GM19043 (cell line): ENCODE measurements at regions not wholly inside any gene's neighbourhood (a gene's known extent, or its start where the extent isn't known, plus 50 kb on each side); places are given as distances from the start of the nearest gene placed in this dataset.
"Not testable (repeated sequence)": the region's sequence is repeated elsewhere in the genome, so short reads cannot be mapped to it uniquely, and the experiment has no call there.

Experiments
- ATAC-seq: cut with Tn5 transposase; IDR thresholded peaks from one replicate; pipeline ENCODE4 v1.9.1; 2021; ENCODE audit warnings: low read depth; ENCODE audit not compliant: unreplicated experiment

DNA sequence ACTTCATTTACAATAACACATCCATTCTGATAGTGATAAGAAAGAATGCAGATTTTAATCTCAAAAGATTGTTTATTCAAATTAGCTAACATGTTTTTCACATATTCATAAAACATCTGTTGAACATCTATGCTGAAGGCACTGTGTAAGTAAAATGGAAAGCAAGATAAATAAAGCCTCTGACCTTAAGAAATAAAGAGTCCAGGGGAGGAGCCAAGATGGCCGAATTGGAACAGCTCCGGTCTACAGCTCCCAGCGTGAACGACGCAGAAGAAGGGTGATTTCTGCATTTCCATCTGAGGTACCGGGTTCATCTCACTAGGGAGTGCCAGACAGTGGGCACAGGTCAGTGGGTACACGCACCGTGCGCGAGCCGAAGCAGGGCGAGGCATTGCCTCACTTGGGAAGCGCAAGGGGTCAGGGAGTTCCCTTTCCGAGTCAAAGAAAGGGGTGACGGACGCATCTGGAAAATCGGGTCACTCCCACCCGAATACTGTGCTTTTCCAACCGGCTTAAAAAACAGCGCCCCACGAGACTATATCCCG is 336.5 kb downstream of the CETN3 start:
- ATAC-seq = not testable (repeated sequence)

DNA sequence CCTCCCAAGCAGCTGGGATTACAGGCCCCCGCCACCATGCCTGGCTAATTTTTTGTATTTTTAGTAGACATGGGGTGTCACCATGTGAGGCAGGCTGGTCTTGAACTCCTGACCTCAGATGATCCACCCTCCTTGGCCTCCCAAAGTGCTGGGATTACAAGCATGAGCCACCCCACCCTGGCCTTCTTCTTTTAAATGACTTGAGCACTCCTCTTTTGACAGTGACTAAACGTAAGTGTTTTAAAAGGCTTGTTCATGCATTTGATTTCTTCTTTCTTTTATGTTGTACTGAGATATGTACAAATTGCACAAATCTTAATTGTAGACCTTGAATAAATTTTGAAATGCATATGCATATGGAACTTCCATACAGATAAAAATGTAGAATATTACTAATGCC is 337.9 kb downstream of the CETN3 start:
- no peak for ATAC-seq

DNA sequence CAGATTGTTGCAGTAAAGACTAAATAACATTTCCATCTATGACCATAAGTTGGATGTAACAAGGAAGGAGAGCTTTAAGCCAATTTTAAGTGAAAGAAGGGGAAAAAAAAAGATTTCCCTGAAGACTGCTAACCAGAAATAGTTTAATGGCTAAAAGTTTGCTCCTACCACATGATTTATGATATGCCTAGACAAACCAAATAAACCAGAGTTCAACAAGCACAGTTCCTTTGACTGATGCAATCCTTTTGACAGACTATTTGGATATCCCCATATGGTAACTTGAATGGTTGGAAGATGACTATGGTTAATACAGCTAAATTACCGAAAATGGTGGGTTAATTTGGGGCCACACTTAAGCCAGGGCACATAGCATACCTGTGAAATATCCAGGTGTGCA is 338.5 kb downstream of the CETN3 start:
- no peak for ATAC-seq

DNA sequence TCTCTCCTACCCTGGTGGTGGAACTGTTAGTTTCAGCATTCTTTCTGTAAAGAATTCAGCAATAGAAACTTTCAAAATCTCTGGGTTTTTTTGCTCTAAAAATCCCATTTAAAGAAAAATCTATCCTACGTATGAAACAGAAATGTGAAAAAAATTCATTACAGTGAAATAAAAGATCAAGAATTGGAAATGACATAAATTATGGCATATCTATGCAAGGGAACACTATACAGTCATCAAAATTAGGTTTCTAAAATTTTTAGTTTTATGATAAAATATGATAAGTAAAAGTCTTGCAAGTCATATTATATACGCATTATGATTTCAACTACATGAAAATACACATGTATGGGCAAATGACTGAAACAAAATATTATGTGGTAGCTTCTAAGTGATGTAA is 342.6 kb downstream of the CETN3 start:
- no peak for ATAC-seq

DNA sequence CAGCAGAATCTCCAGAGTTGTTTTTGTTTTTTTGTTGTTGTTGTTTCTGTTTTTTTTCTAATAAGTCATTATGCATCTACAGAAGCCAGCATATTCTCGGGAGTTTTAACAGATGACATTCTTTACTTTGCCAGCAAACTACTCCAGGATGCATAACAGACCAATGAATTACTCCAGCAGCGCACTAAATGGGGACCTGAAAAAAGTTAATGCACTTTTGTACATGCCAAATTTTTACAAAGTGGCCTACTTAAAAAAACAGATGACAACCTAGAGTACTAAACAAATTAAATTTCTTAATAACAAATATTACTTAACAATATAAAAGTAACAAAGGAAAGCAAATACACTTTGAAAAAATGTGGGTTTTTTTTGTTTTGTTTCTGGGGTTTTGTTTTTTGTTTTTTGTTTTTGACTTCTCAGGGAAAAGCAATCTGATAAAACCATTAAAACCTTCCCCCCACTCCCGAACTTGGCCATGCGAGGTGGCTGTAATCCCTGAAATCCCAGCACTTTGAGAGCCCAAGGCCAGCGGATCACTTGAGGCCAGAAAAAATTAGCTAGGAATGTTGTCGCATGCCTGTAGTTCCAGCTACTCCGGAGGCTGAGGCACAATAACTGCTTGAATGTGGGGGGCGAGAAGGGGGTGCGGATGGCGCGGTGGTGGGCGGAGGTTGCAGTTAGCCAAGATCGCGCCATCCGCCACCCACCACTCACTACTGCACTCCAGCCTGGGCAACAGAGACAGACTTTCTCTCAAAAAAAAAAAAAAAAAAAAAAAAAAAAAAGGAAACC is 352.4 kb downstream of the CETN3 start:
- ATAC-seq = no peak

DNA sequence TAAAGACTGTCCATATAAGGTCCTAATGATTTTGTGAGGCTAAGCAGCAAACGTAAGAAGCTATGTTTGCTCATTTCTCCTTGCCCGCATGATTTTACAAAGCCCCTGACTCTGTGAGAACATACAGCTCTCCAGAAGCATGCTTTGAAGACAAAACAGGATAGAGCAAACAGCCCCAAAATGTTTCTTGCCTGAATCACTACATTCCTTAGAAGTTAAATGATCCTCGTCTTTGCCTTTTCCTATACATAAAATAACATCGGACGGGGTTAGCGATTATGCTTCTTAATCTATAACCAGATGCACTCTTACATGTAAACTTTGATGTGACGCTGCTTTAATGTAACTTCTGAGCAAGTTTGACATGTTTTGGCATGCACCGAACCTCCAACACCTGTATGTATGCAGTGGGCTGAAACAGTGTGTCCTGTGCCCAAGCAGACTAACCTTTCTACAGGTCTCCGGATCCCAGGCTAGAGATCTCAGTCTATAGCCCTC is 353.7 kb downstream of the CETN3 start:
- ATAC-seq = no peak

DNA sequence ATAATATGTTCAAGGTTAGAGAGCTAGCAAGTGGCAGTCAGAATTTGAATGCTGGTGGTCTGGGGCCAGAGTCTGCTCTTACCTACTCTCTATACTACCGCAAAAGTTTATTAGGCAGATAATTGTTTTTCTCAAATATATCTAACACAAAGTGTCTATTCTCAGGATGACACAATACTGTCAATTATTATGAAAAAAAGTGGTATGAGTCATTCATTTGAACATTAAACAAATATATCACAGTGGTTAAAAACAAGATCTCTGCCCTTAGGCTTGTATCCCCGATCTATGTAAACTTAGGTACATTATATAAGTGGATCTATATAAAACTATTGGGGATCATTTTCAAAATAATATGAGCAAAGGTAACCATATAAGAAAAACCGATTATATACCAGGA is 354.9 kb downstream of the CETN3 start:
- no peak for ATAC-seq

DNA sequence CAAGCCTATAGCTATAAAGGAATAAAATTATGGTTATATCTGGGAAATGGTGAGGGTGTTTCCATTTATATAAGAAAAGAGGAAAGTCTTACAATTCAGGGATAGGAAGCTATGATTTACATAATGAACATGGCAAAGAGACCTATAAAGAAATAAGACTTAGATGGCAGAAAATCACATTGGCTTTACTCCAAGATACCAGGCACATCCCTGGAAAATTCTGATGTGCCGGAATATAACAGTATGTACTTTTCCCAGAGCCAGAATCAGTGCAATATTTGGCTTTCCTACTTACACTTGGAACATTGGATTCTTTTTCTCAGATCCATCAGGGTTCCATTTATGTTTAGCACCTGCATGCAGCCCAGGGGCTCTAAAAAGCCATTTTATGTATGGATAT is 357.8 kb downstream of the CETN3 start:
- ATAC-seq = no peak

DNA sequence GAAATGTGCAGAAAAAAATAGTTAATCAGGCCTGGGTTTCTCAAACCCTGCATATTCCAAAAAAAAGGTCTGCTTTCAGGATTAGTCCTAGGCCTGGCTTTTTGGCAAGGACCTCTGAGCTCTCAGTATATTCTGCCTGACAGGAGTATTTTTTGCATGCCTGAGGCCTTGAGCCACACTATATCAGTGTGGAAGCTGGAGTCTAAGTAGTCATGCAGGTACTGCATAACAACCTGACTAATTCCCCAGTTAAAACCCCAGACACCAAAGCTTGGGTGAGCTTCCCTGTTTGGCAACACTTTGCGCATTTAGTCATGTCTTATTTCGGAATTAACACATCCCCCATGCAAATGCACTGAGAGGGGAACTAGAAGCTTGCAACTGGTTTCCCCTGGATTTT is 359.5 kb downstream of the CETN3 start:
- ATAC-seq = no peak

DNA sequence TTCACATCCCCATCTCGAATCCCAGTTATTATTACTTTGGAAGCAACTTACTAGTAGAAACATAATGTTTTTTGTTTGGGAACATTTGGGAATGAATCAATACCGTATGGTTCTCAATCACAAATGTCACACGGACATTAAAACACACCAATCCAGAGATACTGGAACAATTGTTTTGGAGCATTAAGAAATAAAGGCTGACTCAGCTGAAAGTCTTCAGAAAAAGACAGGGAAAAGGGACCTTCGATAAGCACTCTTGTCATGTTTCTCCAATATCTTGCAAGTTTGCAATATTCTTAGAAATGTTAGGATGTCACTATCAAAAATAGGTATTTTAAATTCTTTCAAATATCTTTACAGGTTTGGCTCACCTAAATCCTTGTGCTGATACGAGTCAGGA is 362.4 kb downstream of the CETN3 start:
- ATAC-seq = no peak

DNA sequence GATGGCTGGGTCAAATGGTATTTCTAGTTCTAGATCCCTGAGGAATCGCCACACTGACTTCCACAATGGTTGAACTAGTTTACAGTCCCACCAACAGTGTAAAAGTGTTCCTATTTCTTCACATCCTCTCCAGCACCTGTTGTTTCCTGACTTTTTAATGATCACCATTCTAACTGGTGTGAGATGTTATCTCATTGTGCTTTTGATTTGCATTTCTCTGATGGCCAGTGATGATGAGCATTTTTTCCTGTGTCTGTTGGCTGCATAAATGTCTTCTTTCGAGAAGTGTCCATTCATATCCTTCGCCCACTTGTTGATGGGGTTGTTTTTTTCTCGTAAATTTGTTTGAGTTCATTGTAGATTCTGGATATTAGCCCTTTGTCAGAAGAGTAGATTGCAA is 369.5 kb downstream of the CETN3 start:
- ATAC-seq = not testable (repeated sequence)

DNA sequence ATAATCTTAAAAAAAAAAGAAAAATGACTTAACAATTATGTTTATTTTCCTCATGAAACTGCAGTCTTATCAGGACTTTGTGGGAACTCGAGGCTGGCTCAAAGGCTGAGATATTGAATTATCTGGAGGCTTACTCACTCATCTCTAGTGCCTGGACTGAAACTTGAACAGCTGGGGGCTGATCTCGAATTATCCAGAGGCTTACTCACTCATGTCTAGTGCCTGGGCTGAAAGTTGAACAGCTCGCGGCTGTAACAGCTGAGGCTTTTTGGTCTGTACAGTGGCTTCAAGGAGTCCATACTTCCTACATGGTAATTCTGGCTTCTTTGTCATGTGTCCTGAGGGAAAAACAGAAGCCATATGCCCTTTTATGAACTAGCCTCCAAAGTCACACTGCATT is 371.9 kb downstream of the CETN3 start:
- ATAC-seq = no peak

DNA sequence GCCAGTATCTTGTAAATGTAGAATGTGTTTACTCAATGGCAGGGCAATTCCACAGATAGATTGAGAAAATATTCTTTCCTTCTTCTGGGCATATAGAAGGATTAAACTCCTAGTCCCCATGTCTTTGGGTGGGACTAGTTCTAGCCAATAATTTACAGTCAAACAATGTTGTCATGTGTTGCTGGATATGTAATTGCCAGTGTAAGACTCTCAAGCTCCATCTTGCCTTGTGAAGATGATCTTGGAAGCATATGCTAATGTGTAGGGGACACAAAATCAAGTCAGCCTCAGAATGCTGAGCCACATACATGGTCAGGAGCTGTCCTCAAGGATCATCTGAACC is 386.9 kb downstream of the CETN3 start:
- ATAC-seq = no peak

DNA sequence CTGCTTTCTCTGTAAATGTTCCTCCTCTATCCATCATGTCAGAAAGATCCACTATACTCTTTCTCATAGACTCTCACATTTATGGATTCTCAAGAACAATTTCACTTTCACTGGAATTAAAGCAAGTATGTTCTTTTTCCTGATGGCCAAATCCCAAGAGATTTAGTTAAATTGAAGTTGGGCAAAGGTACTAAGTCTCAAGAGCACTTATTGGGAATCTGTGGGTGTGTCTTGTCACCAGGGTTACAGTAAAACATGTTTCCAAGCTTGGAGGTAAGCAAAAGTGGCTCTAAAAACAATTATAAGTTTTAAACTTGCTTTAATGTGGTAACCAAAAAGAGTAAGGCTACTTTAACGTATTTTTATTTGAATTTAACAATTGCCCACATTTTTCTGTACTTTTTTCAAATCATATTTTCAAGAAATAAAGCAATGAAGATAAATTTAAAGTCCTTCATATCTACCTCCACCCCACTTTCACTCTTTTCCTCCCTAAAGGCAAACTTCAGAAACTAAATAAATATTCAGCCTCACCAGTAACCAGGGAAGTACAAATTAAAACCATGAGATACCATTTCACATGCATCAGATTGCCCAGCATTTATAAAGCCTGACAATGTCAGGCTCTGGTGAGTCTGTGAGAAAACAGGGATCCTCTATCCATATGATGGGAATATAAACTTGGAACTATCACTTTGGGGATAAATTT is 387.4 kb downstream of the CETN3 start:
- ATAC-seq = no peak

DNA sequence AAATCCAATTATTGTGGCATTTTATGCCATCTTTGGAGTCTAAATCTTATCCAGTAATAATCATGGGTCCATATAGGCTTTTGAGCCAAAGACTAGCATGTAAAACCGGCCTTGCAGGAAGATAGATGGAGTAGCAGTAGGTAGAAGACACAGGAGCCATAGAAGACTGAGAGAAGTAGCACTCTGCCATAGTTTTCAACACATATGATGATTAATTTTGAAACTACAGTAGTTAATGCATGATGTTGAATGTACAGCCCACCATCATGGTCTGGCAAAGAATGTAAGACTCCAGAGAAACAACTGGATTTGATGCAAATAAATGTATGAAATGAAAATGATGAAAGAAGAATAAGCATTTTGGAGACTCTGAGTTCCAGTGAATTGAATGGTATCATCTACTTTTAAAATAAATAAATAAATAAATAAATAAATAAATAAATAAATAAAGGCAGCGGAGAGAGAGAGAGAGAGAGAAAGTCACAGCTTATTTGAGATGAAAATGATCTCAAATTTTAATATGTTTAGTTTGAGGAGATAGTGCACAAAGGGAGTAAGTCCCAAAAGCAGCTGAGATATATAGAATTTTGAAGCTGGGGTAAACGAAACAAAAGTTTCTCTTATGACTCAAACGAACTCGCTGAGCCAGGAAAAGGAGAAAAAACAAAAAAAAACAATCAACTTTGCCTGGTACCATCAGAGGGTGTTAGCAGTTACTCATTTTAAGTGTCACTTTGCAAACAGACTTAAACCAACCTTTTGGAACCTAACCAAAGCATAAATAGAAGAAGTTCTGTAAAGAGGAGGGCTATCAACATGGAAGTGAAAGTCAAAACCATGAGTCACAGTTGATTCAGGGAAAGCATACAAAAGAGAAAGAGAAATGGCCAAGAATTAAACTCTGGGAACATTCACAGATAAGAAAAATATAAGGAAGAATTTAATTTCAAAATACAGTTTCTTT is 388.7 kb downstream of the CETN3 start:
- peak; percentile 96 for ATAC-seq

DNA sequence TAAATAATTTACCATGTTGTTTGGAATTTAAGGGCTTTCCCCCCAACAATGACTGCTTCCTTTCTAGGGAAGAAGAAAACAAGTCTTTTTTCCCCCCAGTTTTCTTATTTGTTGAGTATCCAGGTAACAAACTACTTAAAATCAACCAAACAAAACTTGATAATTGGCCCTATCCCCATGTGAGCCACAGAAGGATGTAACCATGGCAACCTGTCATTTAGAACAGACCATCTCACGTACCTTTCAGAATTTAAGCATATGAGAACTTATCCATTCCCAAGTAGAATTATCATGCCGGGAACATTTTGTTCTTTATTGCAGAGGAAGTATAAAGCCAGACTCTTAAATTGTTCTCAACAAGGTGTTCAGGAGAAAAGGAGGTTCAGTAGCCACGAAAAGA is 392.3 kb downstream of the CETN3 start:
- ATAC-seq = no peak

DNA sequence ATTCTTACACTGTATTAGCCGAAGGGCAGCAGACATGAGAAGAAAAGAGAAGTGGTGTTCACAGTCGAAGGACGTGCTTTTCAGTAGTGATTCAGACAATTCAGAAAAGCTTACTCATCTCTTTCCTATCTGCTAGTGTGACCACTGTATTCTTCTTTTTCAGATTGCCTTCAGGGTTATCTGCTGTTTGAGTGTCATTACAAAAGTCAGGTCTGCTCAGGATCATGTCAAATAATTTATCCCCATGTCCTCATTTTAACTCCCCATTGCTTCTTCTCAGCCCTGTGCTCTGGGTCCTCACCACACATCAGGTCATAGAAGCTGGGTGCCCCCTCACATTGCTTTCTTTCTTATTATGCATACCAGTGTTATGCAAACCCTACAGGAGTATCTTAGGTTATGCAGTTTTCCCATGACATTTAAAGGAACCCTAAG is 394.0 kb downstream of the CETN3 start:
- peak; percentile 83 for ATAC-seq

DNA sequence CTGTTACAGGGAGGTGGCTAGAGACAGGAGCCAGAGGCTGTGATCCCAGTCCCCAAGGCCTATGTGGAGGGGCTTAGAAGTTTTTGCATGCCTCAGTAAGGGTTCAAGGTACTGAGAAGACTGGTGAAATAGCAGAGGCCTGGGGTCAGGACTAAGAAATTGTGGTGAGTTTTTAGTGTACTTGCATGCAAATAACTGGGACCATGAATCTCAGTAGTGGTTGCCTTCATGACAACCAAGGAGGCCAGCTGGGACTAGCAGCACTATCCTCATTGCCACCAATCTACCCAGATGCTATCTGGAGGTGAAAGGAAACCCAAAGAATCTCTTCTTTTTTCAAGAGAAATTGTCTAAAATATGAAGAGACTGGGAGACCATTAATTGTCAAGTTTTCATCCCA is 395.1 kb downstream of the CETN3 start:
- peak; percentile 77 for ATAC-seq

DNA sequence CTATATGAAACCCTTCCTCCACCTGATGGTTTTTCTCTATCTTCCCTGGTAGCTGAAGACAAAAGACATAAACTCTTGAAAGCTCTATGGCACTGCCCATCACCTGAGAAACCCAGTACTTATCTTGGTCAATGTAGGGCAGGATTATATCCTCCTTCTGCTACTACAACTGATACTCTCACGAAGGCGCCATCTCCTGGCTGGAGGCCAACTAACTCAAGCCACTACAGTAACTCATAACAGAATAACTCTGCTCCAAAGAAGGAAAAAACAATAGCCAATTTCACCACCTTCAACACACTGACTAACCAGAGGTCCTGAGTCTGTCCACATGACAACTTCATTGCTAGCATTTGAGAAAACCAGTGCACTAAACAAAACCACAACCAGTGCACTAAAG is 409.2 kb downstream of the CETN3 start:
- ATAC-seq = no peak

DNA sequence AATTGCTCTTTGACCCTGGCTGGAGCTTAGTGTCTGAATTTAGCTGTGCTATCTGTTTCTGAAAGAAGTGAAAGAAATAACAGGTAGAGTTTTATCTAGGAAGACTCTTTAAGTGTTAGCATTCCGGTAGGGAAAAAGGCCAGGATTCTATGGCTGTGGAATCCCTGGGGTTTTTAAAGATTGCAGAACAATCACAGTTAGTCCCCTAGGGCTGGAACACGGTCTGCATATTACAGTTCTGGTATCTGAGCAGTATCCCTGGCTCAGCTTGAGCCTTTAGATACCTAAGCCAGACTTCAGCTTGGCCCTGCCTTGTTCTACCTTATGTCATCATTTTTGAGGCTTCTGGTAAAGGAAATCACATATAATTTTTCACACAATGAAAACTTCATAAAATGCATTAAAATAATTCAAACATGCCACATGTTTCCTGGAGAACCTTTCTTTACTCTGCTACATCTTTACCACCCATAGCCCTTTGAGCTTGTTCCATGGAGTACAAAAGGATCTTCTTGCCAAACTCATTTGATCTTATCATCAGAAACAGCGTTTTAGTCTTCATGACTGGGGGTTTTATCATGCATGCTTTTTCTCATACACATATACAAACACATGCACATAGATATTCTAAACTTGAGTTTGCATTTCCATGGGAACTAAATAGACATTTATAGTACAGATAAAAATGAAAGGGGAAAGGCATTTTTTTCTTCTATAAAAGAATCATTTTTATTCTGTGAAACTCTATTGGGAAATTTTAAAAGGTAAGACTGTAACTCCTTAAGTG is 410.8 kb downstream of the CETN3 start:
- ATAC-seq = no peak
